Muscle layer of colon (tissue), 2 donors: ENCODE measurements at regions not wholly inside any gene's neighbourhood (a gene's known extent, or its start where the extent isn't known, plus 50 kb on each side); places are given as distances from the start of the nearest gene placed in this dataset.

Experiments
- H3K27ac ChIP-seq: one replicate; pipeline ENCODE4 v1.7.0; 2013; ENCODE audit warnings: low read depth, mild to moderate bottlenecking, low read length, moderate library complexity
- H3K27me3 ChIP-seq, 2 donors: one replicate each; pipeline ENCODE4 v1.7.0; 2013; ENCODE audit warnings: low read length in 2 of 2, mild to moderate bottlenecking in 2 of 2; ENCODE audit not compliant: insufficient read depth in 2 of 2, control insufficient read depth in 1 of 2
- H3K36me3 ChIP-seq: one replicate; pipeline ENCODE4 v1.7.0; 2013; ENCODE audit warnings: mild to moderate bottlenecking, low read length; ENCODE audit not compliant: insufficient read depth
- H3K4me1 ChIP-seq: one replicate; pipeline ENCODE4 v1.7.0; 2013; ENCODE audit warnings: mild to moderate bottlenecking, low read length; ENCODE audit not compliant: insufficient read depth
- H3K4me3 ChIP-seq, 2 donors: one replicate each; pipeline ENCODE4 v1.7.0; 2013; ENCODE audit warnings: low read length in 2 of 2, low read depth in 1 of 2, mild to moderate bottlenecking in 1 of 2, moderate library complexity in 1 of 2
- H3K9ac ChIP-seq: one replicate; pipeline ENCODE4 v1.7.0; 2013; ENCODE audit warnings: low read length
- H3K9me3 ChIP-seq: one replicate; pipeline ENCODE4 v1.7.0; 2013; ENCODE audit warnings: mild to moderate bottlenecking, low read length
- donor health status: abdominal sarcoma.
- donor health status: Adenocarcinoma of cecum.

- H3K4me1 ChIP-seq: no peaks in the 10 kb centered on the region
- H3K27ac ChIP-seq: no peak overlapping the region
- no peak overlapping the region for H3K4me3 ChIP-seq
- H3K9ac ChIP-seq: no peak overlapping the region
- no peaks in the 10 kb centered on the region for H3K36me3 ChIP-seq
- H3K27me3 ChIP-seq: no peaks in the 10 kb centered on the region
- H3K9me3 ChIP-seq: no peaks in the 10 kb centered on the region
Measured at GRCh38 chr7:132691201-132691600, 114.9 kb upstream of the PLXNA4 start.

- H3K27ac ChIP-seq: no peak overlapping the region
- no peak overlapping the region for H3K9ac ChIP-seq
- no peaks in the 10 kb centered on the region for H3K9me3 ChIP-seq
- no peaks in the 10 kb centered on the region for H3K4me1 ChIP-seq
- no peak overlapping the region for H3K4me3 ChIP-seq
- no peaks in the 10 kb centered on the region for H3K27me3 ChIP-seq
- no peaks in the 10 kb centered on the region for H3K36me3 ChIP-seq
Measured at GRCh38 chr7:132690174-132690573, 113.9 kb upstream of the PLXNA4 start.

GRCh38 chr7:132687981-132688383 is 111.7 kb upstream of the PLXNA4 start:
- no peaks in the 10 kb centered on the region for H3K4me1 ChIP-seq
- no peaks in the 10 kb centered on the region for H3K36me3 ChIP-seq
- H3K9me3 ChIP-seq: no peaks in the 10 kb centered on the region
- H3K9ac ChIP-seq: no peak overlapping the region
- H3K27ac ChIP-seq: no peak overlapping the region
- H3K27me3 ChIP-seq: no peaks in the 10 kb centered on the region
- H3K4me3 ChIP-seq: no peak overlapping the region

GRCh38 chr7:132687016-132687415 is 110.7 kb upstream of the PLXNA4 start:
- H3K27ac ChIP-seq: no peak overlapping the region
- H3K4me1 ChIP-seq: no peaks in the 10 kb centered on the region
- no peaks in the 10 kb centered on the region for H3K9me3 ChIP-seq
- no peak overlapping the region for H3K4me3 ChIP-seq
- no peaks in the 10 kb centered on the region for H3K27me3 ChIP-seq
- H3K9ac ChIP-seq: no peak overlapping the region
- no peaks in the 10 kb centered on the region for H3K36me3 ChIP-seq

GRCh38 chr7:132685277-132685676 is 109.0 kb upstream of the PLXNA4 start:
- Histone ChIP-seq H3K27ac (no peak overlapping the region), H3K4me1 (no peaks in the 10 kb centered on the region), H3K9ac (no peak overlapping the region), H3K4me3 (no peak overlapping the region), H3K36me3 (no peaks in the 10 kb centered on the region), H3K9me3 (no peaks in the 10 kb centered on the region), H3K27me3 (no peaks in the 10 kb centered on the region)

- H3K4me3 ChIP-seq: no peak overlapping the region
- H3K27ac ChIP-seq: no peak overlapping the region
- no peaks in the 10 kb centered on the region for H3K4me1 ChIP-seq
- H3K36me3 ChIP-seq: no peaks in the 10 kb centered on the region
- H3K9me3 ChIP-seq: no peaks in the 10 kb centered on the region
- no peak overlapping the region for H3K9ac ChIP-seq
- no peaks in the 10 kb centered on the region for H3K27me3 ChIP-seq
Measured at GRCh38 chr7:132683896-132684690, 107.8 kb upstream of the PLXNA4 start.

- no peaks in the 10 kb centered on the region for H3K27me3 ChIP-seq
- no peak overlapping the region for H3K27ac ChIP-seq
- H3K4me1 ChIP-seq: no peaks in the 10 kb centered on the region
- no peaks in the 10 kb centered on the region for H3K36me3 ChIP-seq
- H3K9ac ChIP-seq: no peak overlapping the region
- H3K4me3 ChIP-seq: no peak overlapping the region
- H3K9me3 ChIP-seq: no peaks in the 10 kb centered on the region
Measured at GRCh38 chr7:132681951-132682350, 105.7 kb upstream of the PLXNA4 start.

GRCh38 chr7:132680590-132680989 is 104.3 kb upstream of the PLXNA4 start:
- Histone ChIP-seq H3K36me3 (no peaks in the 10 kb centered on the region), H3K4me1 (no peaks in the 10 kb centered on the region), H3K27me3 (no peaks in the 10 kb centered on the region), H3K9ac (no peak overlapping the region), H3K27ac (no peak overlapping the region), H3K9me3 (no peaks in the 10 kb centered on the region), H3K4me3 (no peak overlapping the region)

GRCh38 chr7:132678656-132679055 is 102.4 kb upstream of the PLXNA4 start:
- H3K4me3 ChIP-seq: no peak overlapping the region
- no peaks in the 10 kb centered on the region for H3K4me1 ChIP-seq
- H3K27me3 ChIP-seq: no peaks in the 10 kb centered on the region
- H3K27ac ChIP-seq: no peak overlapping the region
- H3K9ac ChIP-seq: no peak overlapping the region
- no peaks in the 10 kb centered on the region for H3K36me3 ChIP-seq
- no peaks in the 10 kb centered on the region for H3K9me3 ChIP-seq

- Histone ChIP-seq H3K4me3 (no peak overlapping the region), H3K36me3 (no peaks in the 10 kb centered on the region), H3K9me3 (no peaks in the 10 kb centered on the region), H3K4me1 (no peaks in the 10 kb centered on the region), H3K27me3 (no peaks in the 10 kb centered on the region), H3K27ac (no peak overlapping the region), H3K9ac (no peak overlapping the region)
Measured at GRCh38 chr7:132677918-132678317, 101.6 kb upstream of the PLXNA4 start.

GRCh38 chr7:132672200-132672990 is 96.1 kb upstream of the PLXNA4 start:
- Histone ChIP-seq H3K9ac (no peak overlapping the region), H3K4me3 (no peak overlapping the region), H3K9me3 (no peaks in the 10 kb centered on the region), H3K27ac (no peak overlapping the region), H3K36me3 (no peaks in the 10 kb centered on the region), H3K4me1 (no peaks in the 10 kb centered on the region), H3K27me3 (no peaks in the 10 kb centered on the region)
